K562 (cell line): ENCODE measurements at regions not wholly inside any gene's neighbourhood (a gene's known extent, or its start where the extent isn't known, plus 50 kb on each side); places are given as distances from the start of the nearest gene placed in this dataset.

Experiments
- BDP1 ChIP-seq: IDR thresholded peaks from 3 replicates; pipeline ENCODE4 v1.6.1; 2011; ENCODE audit not compliant: insufficient read length, insufficient read depth
- CSDE1 ChIP-seq, 2 experiments: fragments of 450-650 bp; IDR thresholded peaks; 2 replicates each; pipeline ENCODE4 v1.6.1; 2016; ENCODE audit warnings: mild to moderate bottlenecking in 1 of 2
- HLTF ChIP-seq: fragments of 450-650 bp; IDR thresholded peaks from 2 replicates; pipeline ENCODE4 v1.6.1; 2016
- ID3 ChIP-seq, 2 experiments: fragments of 250-450 bp in 1 of 2; fragments of 450-650 bp in 1 of 2; sonication (Bioruptor Pico) in 1 of 2; IDR thresholded peaks; 2 replicates each; pipeline versions ENCODE4 v1.6.1 to v1.8.0; 2016 to 2021; ENCODE audit warnings: mild to moderate bottlenecking in 2 of 2, moderate library complexity in 2 of 2, missing compliant biosample characterization in 1 of 2, missing genetic modification characterization in 1 of 2
- KLF1 ChIP-seq: fragments of 450-650 bp; IDR thresholded peaks from 2 replicates; pipeline ENCODE4 v1.6.1; 2016; ENCODE audit warnings: missing genetic modification characterization, missing compliant biosample characterization
- NEUROD1 ChIP-seq: fragments of 150-350 bp; IDR thresholded peaks from 2 replicates; pipeline ENCODE4 v1.6.1; 2014; ENCODE audit warnings: borderline replicate concordance, low read length, low read depth; ENCODE audit not compliant: partially characterized antibody
- SFPQ ChIP-seq: fragments of 200-400 bp; formaldehyde crosslinking; IDR thresholded peaks from 2 replicates; pipeline ENCODE4 v1.6.1; 2017; ENCODE audit warnings: mild to moderate bottlenecking, low read depth, low read length, moderate library complexity
- STAT5B ChIP-seq: fragments of 250-450 bp; sonication (Bioruptor Pico); IDR thresholded peaks from 2 replicates; pipeline ENCODE4 v1.8.0; 2021; ENCODE audit warnings: mild to moderate bottlenecking, inconsistent platforms
- TAL1 ChIP-seq: fragments of 450-650 bp; IDR thresholded peaks from 2 replicates; pipeline ENCODE4 v1.6.1; 2016; ENCODE audit warnings: mild to moderate bottlenecking
- THRB ChIP-seq: fragments of 450-650 bp; formaldehyde crosslinking; conservative IDR thresholded peaks from 2 replicates; pipeline ENCODE4 v1.4.0; 2022; ENCODE audit warnings: mild to moderate bottlenecking, missing genetic modification characterization
- ZBTB17 ChIP-seq: fragments of 450-650 bp; formaldehyde crosslinking; IDR thresholded peaks from 2 replicates; pipeline ENCODE4 v1.4.0; 2020; ENCODE audit warnings: mild to moderate bottlenecking
- ZBTB40 ChIP-seq, 2 experiments: fragments of 450-650 bp in 1 of 2; sonication (generic) in 1 of 2; formaldehyde crosslinking in 1 of 2; IDR thresholded peaks; 2 replicates each; pipeline versions ENCODE4 v1.7.1 to v1.9.0; 2016 to 2022; ENCODE audit warnings: inconsistent platforms in 1 of 2, mild to moderate bottlenecking in 1 of 2, missing genetic modification reagents in 1 of 2
- ZNF217 ChIP-seq: sonication (generic); formaldehyde crosslinking; IDR thresholded peaks from 2 replicates; pipeline ENCODE4 v1.8.0; 2022; ENCODE audit warnings: mild to moderate bottlenecking, missing genetic modification reagents

- TF ChIP-seq ZBTB40 (IDR thresholded peaks at IDR 0.05) (0 out of 2 replicates have a peak, but pooled peaks have one; percentile 48), ZBTB40 (CRISPR knock-in tag; IDR thresholded peaks at IDR 0.05) (no peak), THRB (CRISPR knock-in tag) (no peak), SFPQ (no peak), KLF1 (tag) (no peak), NEUROD1 (no peak), ZBTB17 (CRISPR knock-in tag) (no peak), HLTF (no peak), CSDE1 (IDR thresholded peaks at IDR 0.05) (peak in 1 of 2 experiments; percentile 69; a peak in 1 of 4 replicates), STAT5B (no peak), BDP1 (no peak), TAL1 (no peak), ZNF217 (no peak), ID3 (CRISPR knock-in tag; IDR thresholded peaks at IDR 0.05) (no peak), ID3 (tag; IDR thresholded peaks at IDR 0.05) (no peak)
Measured at GRCh38 chr5:1746371-1747078, 53.1 kb downstream of the MRPL36 start (continued).
